HG03575 (cell line): ENCODE measurements at regions not wholly inside any gene's neighbourhood (a gene's known extent, or its start where the extent isn't known, plus 50 kb on each side); places are given as distances from the start of the nearest gene placed in this dataset.

Source experiments
- ATAC-seq: cut with Tn5 transposase; IDR thresholded peaks from one replicate; pipeline ENCODE4 v1.9.1; 2021; ENCODE audit not compliant: unreplicated experiment, insufficient number of reproducible peaks, low FRiP score; ENCODE audit errors: extremely low read depth

DNA sequence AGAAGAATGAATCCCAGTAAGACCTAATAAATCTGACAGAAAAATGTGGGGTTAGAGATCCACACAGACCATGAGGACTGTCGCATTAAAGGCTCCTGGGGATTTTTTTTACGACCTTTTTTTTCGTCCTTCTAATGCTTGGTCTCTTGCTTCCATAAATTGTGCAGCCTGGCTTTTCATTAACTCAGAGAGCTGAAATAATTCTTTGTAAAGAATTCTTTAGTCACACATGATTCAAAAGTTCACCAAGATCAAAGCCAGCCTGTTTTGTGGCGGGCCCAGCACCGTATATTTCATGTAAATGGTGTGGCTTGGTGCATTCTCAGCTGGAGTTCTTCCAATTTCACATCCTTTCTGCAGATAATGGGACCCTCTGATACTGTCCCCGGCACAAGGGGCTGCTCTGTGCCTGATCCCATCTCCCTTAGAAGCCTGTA is 206.6 kb upstream of the BMPER start:
- ATAC-seq = no peak

DNA sequence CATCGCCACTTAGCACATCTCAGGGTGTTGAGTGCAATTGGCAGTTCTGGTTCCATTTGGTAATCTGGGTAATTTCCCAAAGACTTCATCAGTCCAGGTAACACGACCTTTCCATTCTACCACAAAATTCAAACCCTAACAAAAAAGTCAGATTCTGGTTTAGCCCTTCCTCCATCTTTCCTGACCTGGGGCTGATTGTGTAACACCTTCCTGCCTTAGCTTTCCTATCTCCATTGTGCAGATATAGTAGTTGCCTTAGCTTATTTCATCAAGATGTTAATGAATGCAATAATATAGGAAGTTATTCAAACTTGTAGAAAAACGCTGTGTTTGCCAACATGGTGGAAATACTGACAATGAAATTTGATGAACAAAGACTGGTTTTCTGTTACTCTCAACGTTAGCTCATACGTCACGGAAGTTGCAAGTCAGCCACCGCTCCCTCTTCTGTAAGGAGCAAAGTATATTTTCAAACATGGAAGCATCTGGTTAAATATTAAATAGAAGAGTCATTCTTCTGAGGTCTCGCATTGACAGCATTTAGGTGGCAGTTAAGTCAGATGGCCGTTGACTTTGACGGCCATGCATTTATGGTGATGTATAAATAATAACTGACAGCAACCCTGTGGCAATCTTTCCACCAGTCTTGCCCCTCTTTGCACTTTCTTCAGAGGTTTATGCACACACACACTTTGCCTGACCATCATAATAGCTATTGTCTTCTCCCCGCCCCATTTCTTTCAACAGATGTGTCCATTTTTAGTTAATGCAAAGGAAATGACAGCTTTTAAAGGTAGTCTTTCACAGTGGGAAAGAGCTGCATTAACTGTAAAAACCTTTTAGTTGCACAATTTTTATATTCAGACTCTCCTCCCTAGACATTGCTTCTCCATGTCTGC is 205.1 kb upstream of the BMPER start:
- ATAC-seq = no peak

DNA sequence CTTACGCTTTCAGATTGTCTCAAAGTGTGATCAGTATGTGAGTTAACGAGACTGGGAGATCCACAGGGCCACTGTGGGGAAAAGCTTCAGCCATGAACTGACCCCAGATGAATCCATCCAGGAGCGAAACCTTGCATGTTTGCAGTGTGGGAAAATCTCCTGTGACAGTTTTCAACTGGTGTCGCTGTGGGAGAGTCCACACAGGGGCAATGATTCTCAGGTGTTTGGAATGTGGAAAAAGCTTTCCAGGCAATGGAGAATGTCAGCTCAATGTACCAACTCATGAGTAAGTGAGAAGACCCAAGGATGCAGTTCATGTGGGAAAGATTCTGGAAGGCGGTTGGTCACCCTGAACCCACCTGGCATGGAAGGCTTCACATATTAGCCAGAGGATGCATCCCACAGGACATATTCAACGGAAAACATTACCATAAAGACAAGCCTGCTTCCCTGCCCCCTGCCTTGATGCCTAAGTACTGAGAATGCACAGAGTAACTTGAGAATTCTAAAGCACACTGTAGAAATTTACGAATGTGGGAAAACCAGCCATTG is 204.1 kb upstream of the BMPER start:
- ATAC-seq = no peak

DNA sequence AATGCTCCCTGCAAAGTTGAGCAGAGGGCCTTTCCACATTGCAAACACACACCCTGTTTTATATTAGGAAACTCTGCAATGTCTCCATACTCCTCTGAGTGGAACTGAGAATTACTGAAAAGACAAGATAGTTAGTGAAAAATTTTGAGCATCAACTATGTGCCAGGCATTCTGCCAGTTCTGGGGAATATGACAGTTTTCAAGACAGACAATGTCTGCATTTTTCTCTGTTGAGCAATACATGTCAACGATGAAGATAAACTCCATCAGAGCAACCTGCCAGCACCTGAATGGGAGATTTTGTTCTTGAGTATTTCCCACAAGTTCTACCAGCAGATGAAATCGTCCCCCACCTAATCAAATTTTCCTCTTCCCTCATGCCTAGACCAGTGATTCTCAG is 203.4 kb upstream of the BMPER start:
- ATAC-seq = no peak

- no peak for ATAC-seq
Observed at GRCh38 chr7:33702514-33703054, 202.8 kb upstream of the BMPER start.

- no peak for ATAC-seq
Observed at GRCh38 chr7:33705333-33705833, 200.0 kb upstream of the BMPER start.

- ATAC-seq = no peak
Observed at GRCh38 chr7:33706186-33706585, 199.2 kb upstream of the BMPER start.

DNA sequence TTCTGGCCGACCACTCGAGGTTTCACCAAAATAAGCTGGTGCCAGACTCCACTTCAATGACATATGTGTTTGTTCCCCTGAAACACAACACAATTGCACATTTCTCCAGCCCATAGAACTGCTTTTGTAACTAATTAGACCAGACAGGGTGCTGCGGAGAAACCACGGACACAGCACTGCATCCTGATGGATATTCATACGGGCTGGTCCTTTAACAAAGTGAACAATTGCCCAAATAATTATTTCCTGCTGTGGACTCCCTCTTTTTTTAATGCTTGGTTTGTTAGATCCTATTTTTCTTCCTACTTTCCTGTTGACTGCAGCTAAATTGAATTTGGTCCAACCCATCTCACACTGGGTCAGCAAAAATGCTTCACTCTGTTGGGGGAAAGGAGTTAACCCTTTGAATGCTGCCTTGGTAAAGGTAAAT is 198.6 kb upstream of the BMPER start:
- ATAC-seq = no peak

DNA sequence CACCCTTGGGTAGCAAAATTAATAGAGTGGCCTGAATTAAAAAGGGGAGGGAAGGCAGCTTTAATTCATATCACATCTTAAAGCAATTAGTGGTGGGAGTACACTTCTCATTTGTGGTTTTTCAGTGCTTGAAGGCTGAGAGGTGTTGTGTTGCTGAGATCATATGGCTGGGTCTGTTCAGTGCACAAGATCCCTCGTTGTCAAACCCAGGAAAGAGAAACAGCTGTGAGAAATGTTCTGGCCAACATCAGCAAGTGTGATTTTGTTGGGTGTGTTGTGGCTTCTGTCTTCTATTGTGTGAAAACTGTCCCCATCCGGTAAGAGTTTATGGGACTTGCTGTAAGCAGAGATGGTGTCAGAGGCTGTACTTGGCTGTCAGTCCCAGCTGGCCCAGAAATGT is 197.9 kb upstream of the BMPER start:
- ATAC-seq = no peak

DNA sequence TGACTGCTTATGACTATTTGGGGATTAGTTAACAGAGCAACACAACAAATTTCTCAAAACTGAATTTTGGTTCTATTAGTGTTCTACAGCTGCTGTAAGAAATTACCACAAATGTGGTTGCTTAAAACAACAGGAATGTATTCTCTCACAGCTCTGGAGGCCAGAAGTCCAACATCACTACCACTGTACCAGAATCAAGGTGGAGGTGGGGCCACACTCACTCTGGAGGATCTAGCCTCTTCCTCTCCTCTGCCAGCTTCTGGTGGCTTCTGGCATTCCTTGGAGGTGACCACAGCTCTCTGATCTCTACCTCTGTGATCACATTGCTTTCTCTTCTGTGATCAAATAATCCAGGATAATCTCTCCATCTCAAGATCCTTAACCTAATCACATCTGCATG is 194.7 kb upstream of the BMPER start:
- ATAC-seq = no peak

DNA sequence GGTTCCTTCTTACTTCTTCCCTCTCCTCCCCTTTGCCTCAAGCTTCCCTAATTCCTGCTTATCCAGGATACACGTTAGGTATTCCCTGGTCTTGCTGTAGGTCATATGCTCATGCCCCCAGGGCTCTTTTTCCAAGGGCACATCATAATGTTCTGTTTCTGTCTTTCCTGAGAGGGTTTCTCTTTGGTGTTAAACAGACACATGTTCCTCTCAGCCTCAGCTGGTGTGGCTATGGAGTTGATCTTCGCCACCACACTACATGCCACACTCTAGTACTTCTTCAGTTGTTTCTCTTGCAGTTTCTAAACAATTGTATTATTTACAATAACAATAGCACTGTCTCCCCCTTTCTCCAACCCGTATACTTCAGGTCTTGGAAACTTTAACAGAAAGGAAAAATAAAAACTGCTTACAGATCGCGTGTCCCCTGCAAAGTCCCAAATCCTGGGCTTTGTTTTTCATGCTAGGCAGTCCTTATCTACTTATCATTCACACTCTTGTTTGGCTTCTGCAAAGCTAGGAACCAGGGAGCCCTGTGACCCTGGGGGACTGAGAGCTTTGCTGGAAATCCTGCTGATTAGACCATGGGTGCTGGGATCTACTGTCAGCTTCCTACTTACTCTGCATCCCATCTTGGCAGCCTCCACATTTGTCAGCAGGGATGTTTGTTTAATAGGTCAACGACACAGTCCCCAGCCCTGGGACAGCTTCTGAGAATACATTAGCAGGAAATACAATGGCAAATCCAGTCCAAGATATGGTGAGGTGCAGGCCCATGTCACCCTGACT is 193.9 kb upstream of the BMPER start:
- no peak for ATAC-seq

GRCh38 chr7:33712020-33712414 is 193.3 kb upstream of the BMPER start:
- ATAC-seq = no peak

DNA sequence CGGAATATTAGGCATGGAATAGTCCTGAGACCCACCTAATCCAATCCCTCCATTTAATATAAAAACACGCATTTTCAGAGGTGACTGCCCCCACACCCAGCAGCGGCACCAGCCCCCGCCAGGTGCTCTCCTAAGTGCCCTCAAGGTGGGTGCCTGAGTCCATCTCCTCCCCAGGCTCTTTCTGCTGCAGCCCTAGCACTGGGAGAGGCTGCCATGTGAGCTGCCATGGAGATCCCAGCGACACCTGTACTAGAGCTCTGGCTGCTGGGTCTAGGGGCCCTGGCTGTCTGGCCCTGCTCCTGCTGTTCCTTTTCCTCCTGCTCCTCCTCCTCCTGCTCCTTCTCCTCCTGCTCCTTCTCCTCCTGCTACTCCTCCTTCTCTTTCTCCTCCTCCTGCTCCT is 191.1 kb upstream of the BMPER start:
- no peak for ATAC-seq

DNA sequence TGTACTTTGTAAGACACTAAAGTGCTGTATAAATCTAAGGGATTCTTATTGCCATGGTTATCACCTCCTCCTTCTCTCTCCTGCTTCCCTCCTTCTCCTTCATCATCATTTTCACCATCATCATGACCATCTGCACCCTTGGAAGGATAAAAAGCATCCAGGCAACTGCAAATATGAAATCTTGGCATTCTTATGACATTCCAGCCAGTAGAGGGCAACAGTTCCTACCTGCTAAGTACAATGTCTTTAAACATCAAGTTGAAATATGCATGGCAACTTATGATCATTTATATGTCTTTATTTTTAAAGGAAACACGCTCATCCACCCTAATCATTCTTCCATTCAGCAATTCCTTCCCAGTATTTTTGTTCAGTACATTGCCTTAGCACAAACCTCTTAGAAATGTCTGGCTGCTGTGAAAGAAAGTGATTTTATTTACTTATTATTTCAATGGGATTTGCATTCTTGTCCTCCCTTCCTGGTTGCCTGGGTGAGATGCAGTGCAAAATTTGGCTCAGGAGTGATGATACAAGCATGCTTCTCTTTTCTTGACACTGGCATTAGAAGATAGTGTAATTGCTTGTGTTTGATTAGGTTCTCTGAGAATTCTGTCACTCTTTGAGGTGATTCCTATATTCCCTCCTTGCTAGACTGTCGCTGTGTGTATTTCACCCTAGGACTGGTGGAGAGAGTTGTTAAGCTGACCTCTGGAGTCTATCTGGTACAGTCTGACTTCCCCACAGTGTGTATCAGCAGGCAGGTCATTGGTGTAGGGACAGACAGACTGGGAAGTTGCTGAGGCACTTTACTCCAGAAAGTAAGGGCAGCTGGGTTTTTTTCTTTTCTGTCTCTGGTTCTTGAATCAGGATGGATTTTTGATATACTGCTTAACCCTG is 188.5 kb upstream of the BMPER start:
- no peak for ATAC-seq

DNA sequence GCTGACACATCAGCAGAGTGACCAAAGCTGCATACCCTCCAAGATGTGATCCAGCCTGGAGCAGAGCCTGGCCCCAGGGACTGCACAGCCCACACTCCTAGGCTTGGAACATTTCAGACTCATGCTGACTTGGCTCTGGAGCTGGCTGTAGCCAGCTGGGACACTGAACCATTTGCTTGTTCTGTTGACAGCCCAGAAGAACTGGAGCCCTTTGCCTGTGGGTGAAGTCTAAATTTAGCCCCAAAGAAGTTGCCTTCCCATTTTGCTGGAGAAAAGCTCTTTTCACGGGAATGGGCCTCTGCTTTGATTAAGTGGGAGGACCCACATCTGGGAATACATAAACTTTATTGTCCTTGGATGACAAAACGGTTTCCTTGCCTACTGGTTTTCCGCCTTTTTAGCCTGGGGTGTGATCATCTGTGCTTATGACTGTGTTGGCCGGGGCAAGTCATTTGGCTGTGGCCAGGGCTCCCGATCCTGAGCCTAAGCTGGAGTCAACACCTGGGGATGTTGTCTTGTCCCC is 186.2 kb upstream of the BMPER start:
- ATAC-seq = no peak

DNA sequence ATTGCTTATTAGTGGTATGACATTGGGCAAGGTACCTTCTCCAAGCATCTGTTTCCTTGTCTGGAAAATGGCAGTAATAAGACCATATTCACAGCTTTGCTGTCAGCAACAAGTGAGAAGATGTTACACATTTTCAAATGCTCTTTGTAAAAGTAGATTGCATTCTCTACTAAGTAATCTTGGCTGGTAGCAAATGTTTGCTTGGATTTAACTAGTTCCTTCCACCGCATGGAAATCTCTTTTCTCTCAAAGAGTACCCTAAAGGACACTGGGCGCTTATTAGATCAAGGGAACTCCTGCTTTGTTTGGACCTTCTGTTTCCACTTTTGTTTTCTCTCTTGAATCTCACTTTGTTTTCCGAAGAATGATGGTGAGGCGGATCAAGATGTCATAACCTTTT is 185.2 kb upstream of the BMPER start:
- ATAC-seq = no peak

- ATAC-seq = no peak
Observed at GRCh38 chr7:33720870-33721269, 184.5 kb upstream of the BMPER start.

DNA sequence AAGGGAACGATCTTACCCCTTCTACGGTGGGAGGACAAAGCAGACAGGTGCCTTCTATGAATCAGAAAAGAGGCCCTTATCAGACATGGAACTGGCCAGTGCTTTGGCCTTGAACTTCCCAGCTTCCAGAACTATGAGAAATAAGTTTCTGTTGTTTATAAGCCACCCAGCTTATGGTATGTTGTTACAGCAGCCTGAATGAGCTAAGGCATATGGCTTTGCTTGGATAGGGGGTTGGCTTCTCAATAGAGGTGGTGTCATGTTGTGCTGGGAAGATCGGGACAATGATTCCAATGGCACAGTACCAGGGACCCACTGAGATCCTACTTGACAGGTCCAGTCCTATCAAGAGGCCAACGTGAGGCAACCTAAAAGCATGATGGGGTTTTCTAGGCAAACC is 183.4 kb upstream of the BMPER start:
- no peak for ATAC-seq
